HG02610 (cell line): ENCODE measurements at regions not wholly inside any gene's neighbourhood (a gene's known extent, or its start where the extent isn't known, plus 50 kb on each side); places are given as distances from the start of the nearest gene placed in this dataset.
"Not testable (repeated sequence)": the region's sequence is repeated elsewhere in the genome, so short reads cannot be mapped to it uniquely, and the experiment has no call there.

Experiments
- ATAC-seq: cut with Tn5 transposase; IDR thresholded peaks from one replicate; pipeline ENCODE4 v1.9.1; 2021; ENCODE audit warnings: mild to moderate bottlenecking, moderate library complexity; ENCODE audit not compliant: unreplicated experiment

GRCh38 chr1:149352205-149352604 lies 122.6 kb upstream of the NBPF19 start:
- not testable (repeated sequence) for ATAC-seq

GRCh38 chr1:149354579-149354978 lies 120.3 kb upstream of the NBPF19 start:
- not testable (repeated sequence) for ATAC-seq

- ATAC-seq = not testable (repeated sequence)
Observed at GRCh38 chr1:149355748-149356147, 119.1 kb upstream of the NBPF19 start.

GRCh38 chr1:149356152-149356551 lies 118.7 kb upstream of the NBPF19 start:
- ATAC-seq = not testable (repeated sequence)

GRCh38 chr1:149360351-149360750 lies 114.5 kb upstream of the NBPF19 start:
- not testable (repeated sequence) for ATAC-seq

GRCh38 chr1:149361310-149361709 lies 113.5 kb upstream of the NBPF19 start:
- not testable (repeated sequence) for ATAC-seq

GRCh38 chr1:149364188-149364981 lies 110.5 kb upstream of the NBPF19 start:
- not testable (repeated sequence) for ATAC-seq

GRCh38 chr1:149366402-149366801 lies 108.4 kb upstream of the NBPF19 start:
- not testable (repeated sequence) for ATAC-seq

GRCh38 chr1:149367472-149368044 lies 107.3 kb upstream of the NBPF19 start:
- not testable (repeated sequence) for ATAC-seq

GRCh38 chr1:149368337-149368736 lies 106.5 kb upstream of the NBPF19 start:
- not testable (repeated sequence) for ATAC-seq

GRCh38 chr1:149369081-149369480 lies 105.8 kb upstream of the NBPF19 start:
- not testable (repeated sequence) for ATAC-seq

- ATAC-seq = not testable (repeated sequence)
Observed at GRCh38 chr1:149371955-149372354, 102.9 kb upstream of the NBPF19 start.

- ATAC-seq = not testable (repeated sequence)
Observed at GRCh38 chr1:149378462-149378861, 96.4 kb upstream of the NBPF19 start.

GRCh38 chr1:149390173-149390926 lies 84.5 kb upstream of the NBPF19 start:
- ATAC-seq = not testable (repeated sequence)

- ATAC-seq = not testable (repeated sequence)
Observed at GRCh38 chr1:149390931-149391330, 83.9 kb upstream of the NBPF19 start.

- ATAC-seq = not testable (repeated sequence)
Observed at GRCh38 chr1:149395802-149396201, 79.0 kb upstream of the NBPF19 start.

- not testable (repeated sequence) for ATAC-seq
Observed at GRCh38 chr1:149398527-149398926, 76.3 kb upstream of the NBPF19 start.

- not testable (repeated sequence) for ATAC-seq
Observed at GRCh38 chr1:149408404-149408803, 66.4 kb upstream of the NBPF19 start.

- ATAC-seq = not testable (repeated sequence)
Observed at GRCh38 chr1:149415373-149415772, 59.5 kb upstream of the NBPF19 start.

- not testable (repeated sequence) for ATAC-seq
Observed at GRCh38 chr1:149418782-149419181, 56.1 kb upstream of the NBPF19 start.

GRCh38 chr1:149423122-149423521 lies 51.7 kb upstream of the NBPF19 start:
- not testable (repeated sequence) for ATAC-seq
